Endothelial cell of umbilical vein (primary cell): ENCODE measurements at regions not wholly inside any gene's neighbourhood (a gene's known extent, or its start where the extent isn't known, plus 50 kb on each side); places are given as distances from the start of the nearest gene placed in this dataset.

Experiments
- BruUV-seq: library from RNA; stranded (reverse); fragments of 400-500 nt; replicated peaks from 2 replicates; lab custom pipeline; 2021; lab: Mats Ljungman, UMichigan
- CTCF ChIA-PET: fragments of 300-600, 350-600 bp; sonication (Branson Sonifier 250); formaldehyde crosslinking; loops from one replicate; lab custom pipeline; 2021; ENCODE audit warnings: antibody characterized with exemption, inconsistent platforms; lab: Charles Lee
- POLR2A ChIA-PET: fragments of 300-600, 350-600 bp; sonication (Branson Sonifier 250); formaldehyde crosslinking; loops from one replicate; lab custom pipeline; 2021; ENCODE audit warnings: antibody characterized with exemption, inconsistent platforms; lab: Charles Lee
- DNase-seq: peaks from one replicate; pipeline ENCODE4 v3.0.0-alpha.2; 2011; ENCODE audit warnings: low read depth, low spot score
- FAIRE-seq: peaks from 2 replicates; lab custom pipeline; 2011; peaks lifted over from hg19 to GRCh38; lab: Jason Lieb, UNC
- H2AFZ ChIP-seq: 2 replicates; pipeline ENCODE4 v1.6.0; 2012; ENCODE audit warnings: low read depth, low read length, control low read depth, inconsistent platforms
- H3K27ac ChIP-seq: 2 replicates; pipeline ENCODE4 v1.5.1; 2011; ENCODE audit warnings: low read depth, mild to moderate bottlenecking, control low read depth, low read length, moderate library complexity; ENCODE audit not compliant: insufficient read depth
- H3K27me3 ChIP-seq, 2 experiments: 2 replicates each; pipeline versions ENCODE4 v1.6.0 to v1.6.1; 2011; ENCODE audit warnings: low read length in 2 of 2, mixed read lengths in 1 of 2; ENCODE audit not compliant: control insufficient read depth in 2 of 2, insufficient read depth in 2 of 2
- H3K36me3 ChIP-seq, 2 experiments: 2 replicates in 1 of 2; 3 replicates in 1 of 2; pipeline ENCODE4 v1.5.1; 2011; ENCODE audit warnings: low read length in 2 of 2, mild to moderate bottlenecking in 1 of 2, moderate library complexity in 1 of 2; ENCODE audit not compliant: control insufficient read depth in 2 of 2, insufficient read depth in 2 of 2; ENCODE audit errors: extremely low read depth in 1 of 2
- H3K4me1 ChIP-seq: 3 replicates; pipeline ENCODE4 v1.5.1; 2011; ENCODE audit warnings: mild to moderate bottlenecking, low read length; ENCODE audit not compliant: control insufficient read depth, insufficient read depth; ENCODE audit errors: extremely low read depth
- H3K4me2 ChIP-seq: 2 replicates; pipeline ENCODE4 v1.6.1; 2011; ENCODE audit warnings: low read length, control low read depth, mixed read lengths; ENCODE audit not compliant: insufficient read depth
- H3K4me3 ChIP-seq, 3 experiments: fragments of 200-600 bp in 1 of 3; sonication (generic), shearing (Covaris generic) in 1 of 3; replicated peaks in 1 of 3; 2 replicates each; pipeline ENCODE4 v1.5.1; 2011 to 2016; ENCODE audit warnings: control low read depth in 3 of 3, low read length in 3 of 3, mild to moderate bottlenecking in 2 of 3, inconsistent platforms in 1 of 3, low read depth in 1 of 3, moderate library complexity in 1 of 3; ENCODE audit not compliant: insufficient read depth in 1 of 3
- H3K79me2 ChIP-seq: 2 replicates; pipeline ENCODE4 v1.6.0; 2012; ENCODE audit warnings: low read length, inconsistent platforms; ENCODE audit not compliant: control insufficient read depth, insufficient read depth
- H3K9ac ChIP-seq: replicated peaks from 2 replicates; pipeline ENCODE3; 2011; ENCODE audit warnings: low read length, control low read depth; ENCODE audit not compliant: insufficient read depth; ENCODE audit errors: extremely low read depth
- H3K9me1 ChIP-seq: replicated peaks from 3 replicates; pipeline ENCODE4 v1.6.0; 2011; ENCODE audit warnings: mild to moderate bottlenecking, low read length; ENCODE audit not compliant: control insufficient read depth, insufficient read depth; ENCODE audit errors: extremely low read depth
- H3K9me3 ChIP-seq: replicated peaks from 2 replicates; pipeline ENCODE4 v1.5.1; 2012; ENCODE audit warnings: low read length, inconsistent platforms; ENCODE audit not compliant: control insufficient read depth, insufficient read depth
- H4K20me1 ChIP-seq: replicated peaks from 2 replicates; pipeline ENCODE3; 2011; ENCODE audit warnings: mild to moderate bottlenecking, low read length; ENCODE audit not compliant: control insufficient read depth, insufficient read depth; ENCODE audit errors: extremely low read depth
- CTCF ChIP-seq, 2 donors: IDR thresholded peaks; 1 replicate in 1 of 2; 2 replicates in 1 of 2; pipeline ENCODE4 v1.5.1; 2011; ENCODE audit warnings: low read length in 2 of 2, mild to moderate bottlenecking in 2 of 2, moderate library complexity in 2 of 2, control low read depth in 1 of 2, inconsistent platforms in 1 of 2, low read depth in 1 of 2; ENCODE audit not compliant: insufficient read depth in 1 of 2; ENCODE audit errors: extremely low read depth in 1 of 2
- JUN ChIP-seq: IDR thresholded peaks from 2 replicates; pipeline ENCODE4 v1.6.1; 2011; ENCODE audit warnings: borderline replicate concordance, low read depth; ENCODE audit not compliant: insufficient read length, insufficient read depth
- POLR2A ChIP-seq: IDR thresholded peaks from 2 replicates; pipeline ENCODE4 v1.6.1; 2012; ENCODE audit warnings: low read depth, mild to moderate bottlenecking, control low read depth, low read length
- POLR2AphosphoS5 ChIP-seq: IDR thresholded peaks from 2 replicates; pipeline ENCODE4 v1.6.1; 2012; ENCODE audit warnings: low read depth, mild to moderate bottlenecking, control low read depth, low read length, moderate library complexity; ENCODE audit not compliant: insufficient read depth
- dilution Hi-C: fragments of 300-500 bp; cut with MboI; formaldehyde crosslinking; loops from one replicate; pipeline ENCODE4 v1.15.0; 2019; ENCODE audit warnings: low sequenced_read_pairs; ENCODE audit not compliant: extremely low pct_ligation_motif_present
- intact Hi-C: fragments of 100-400 bp; cut with micrococcal nuclease; formaldehyde crosslinking; loops from one replicate; pipeline ENCODE4 v1.10.0; 2022

- TF ChIP-seq POLR2A (no peak), CTCF (IDR thresholded peaks at IDR 0.05; ENCODE audit: extremely low read depth in 1 of 2, insufficient read depth in 1 of 2, low read depth in 1 of 2, low read length in 2 of 2) (no peak), POLR2AphosphoS5 (no peak)
- Histone ChIP-seq H3K27me3 (no peaks in the 10 kb centered on the region), H4K20me1 (no peaks in the 10 kb centered on the region), H3K9me3 (no peaks in the 10 kb centered on the region), H3K4me1 (no peaks in the 10 kb centered on the region), H3K79me2 (no peaks in the 10 kb centered on the region), H3K27ac (no peak overlapping the region), H2AFZ (no peak overlapping the region), H3K4me2 (no peak overlapping the region), H3K36me3 (no peaks in the 10 kb centered on the region), H3K9me1 (no peaks in the 10 kb centered on the region), H3K9ac (no peak overlapping the region), H3K4me3 (no peak overlapping the region)
- DNase-seq (no peak), FAIRE-seq (no peak)
- intact Hi-C loops (no loop called here), dilution Hi-C loops (no loop called here)
- no TSS peak for BruUV-seq
- ChIA-PET CTCF (no interaction called here), POLR2A (no interaction called here)
Observed at GRCh38 chr21:17114045-17114444, 398.8 kb upstream of the CXADR start.

- H3K9me1 ChIP-seq: no peaks in the 10 kb centered on the region
- H2AFZ ChIP-seq: no peak overlapping the region
- no peaks in the 10 kb centered on the region for H3K4me1 ChIP-seq
- no peak for TF ChIP-seq JUN
- no peak overlapping the region for H3K4me3 ChIP-seq
- dilution Hi-C loops: no loop called here
- DNase-seq: peak; percentile 6
- FAIRE-seq: no peak
- intact Hi-C loops: no loop called here
- H3K9me3 ChIP-seq: no peaks in the 10 kb centered on the region
- H3K27ac ChIP-seq: no peak overlapping the region
- POLR2A ChIA-PET: no interaction called here
- no TSS peak for BruUV-seq
- CTCF ChIA-PET: no interaction called here
- H3K27me3 ChIP-seq: no peaks in the 10 kb centered on the region
- no peak overlapping the region for H3K4me2 ChIP-seq
- no peaks in the 10 kb centered on the region for H3K36me3 ChIP-seq
- no peaks in the 10 kb centered on the region for H4K20me1 ChIP-seq
- no peaks in the 10 kb centered on the region for H3K79me2 ChIP-seq
- H3K9ac ChIP-seq: no peak overlapping the region
Observed at GRCh38 chr21:17118638-17119384, 394.0 kb upstream of the CXADR start.
